ENCODE measurements at regions not wholly inside any gene's neighbourhood (a gene's known extent, or its start where the extent isn't known, plus 50 kb on each side); places are given as distances from the start of the nearest gene placed in this dataset.

DNA sequence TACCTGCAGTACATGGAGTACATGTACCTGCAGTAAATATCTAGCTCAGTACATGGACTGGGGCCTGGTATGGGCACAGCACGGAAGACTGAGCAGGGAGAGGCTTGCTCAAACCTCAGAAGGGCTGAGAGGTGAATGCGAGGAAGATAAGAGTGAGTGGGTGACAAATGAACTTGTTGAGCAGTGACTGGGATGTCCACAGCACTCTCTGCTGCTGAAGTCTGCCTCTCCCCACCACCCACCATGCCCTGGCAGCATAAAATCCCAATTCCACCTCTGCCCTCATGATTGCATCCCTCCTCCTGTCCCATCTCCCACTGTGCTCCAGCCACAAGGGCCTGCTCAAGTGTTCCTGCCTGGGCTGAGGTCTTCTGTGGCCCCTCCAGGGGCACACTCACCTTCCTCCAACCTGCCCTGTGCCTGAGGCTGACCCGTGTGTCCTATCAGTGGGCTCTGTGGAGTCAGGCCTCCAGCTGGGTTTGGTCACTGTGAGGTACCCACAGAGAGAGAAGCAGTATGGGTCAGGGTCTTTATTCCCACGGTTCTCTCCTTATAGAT, 114.2 kb downstream of the FOXD2 start:
- TF ChIP-seq RFX5 (IDR thresholded peaks at IDR 0.05; ENCODE audit: borderline replicate concordance, low read depth, low read length), result no peak
- TF ChIP-seq, protein P1, sequence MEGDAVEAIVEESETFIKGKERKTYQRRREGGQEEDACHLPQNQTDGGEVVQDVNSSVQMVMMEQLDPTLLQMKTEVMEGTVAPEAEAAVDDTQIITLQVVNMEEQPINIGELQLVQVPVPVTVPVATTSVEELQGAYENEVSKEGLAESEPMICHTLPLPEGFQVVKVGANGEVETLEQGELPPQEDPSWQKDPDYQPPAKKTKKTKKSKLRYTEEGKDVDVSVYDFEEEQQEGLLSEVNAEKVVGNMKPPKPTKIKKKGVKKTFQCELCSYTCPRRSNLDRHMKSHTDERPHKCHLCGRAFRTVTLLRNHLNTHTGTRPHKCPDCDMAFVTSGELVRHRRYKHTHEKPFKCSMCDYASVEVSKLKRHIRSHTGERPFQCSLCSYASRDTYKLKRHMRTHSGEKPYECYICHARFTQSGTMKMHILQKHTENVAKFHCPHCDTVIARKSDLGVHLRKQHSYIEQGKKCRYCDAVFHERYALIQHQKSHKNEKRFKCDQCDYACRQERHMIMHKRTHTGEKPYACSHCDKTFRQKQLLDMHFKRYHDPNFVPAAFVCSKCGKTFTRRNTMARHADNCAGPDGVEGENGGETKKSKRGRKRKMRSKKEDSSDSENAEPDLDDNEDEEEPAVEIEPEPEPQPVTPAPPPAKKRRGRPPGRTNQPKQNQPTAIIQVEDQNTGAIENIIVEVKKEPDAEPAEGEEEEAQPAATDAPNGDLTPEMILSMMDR (IDR thresholded peaks at IDR 0.05; ENCODE audit: control extremely low read depth in 1 of 3, insufficient read depth in 1 of 3, low read depth in 1 of 3, low read length in 3 of 3), result no peak
- no peak for TF ChIP-seq MAFK (IDR thresholded peaks at IDR 0.05; ENCODE audit: low read depth, low read length)
- no peak for TF ChIP-seq TCF12 (IDR thresholded peaks at IDR 0.05; ENCODE audit: low read depth, low read length)
- TF ChIP-seq ZNF274 (IDR thresholded peaks at IDR 0.05; ENCODE audit: borderline replicate concordance, extremely low read depth, low read length), result no peak
- TF ChIP-seq POLR2A (IDR thresholded peaks at IDR 0.05; ENCODE audit: control extremely low read depth in 1 of 2, low read depth in 2 of 2, low read length in 2 of 2), result no peak

All from H1 (cell line).